WERI-Rb-1 (cell line): ENCODE measurements at regions not wholly inside any gene's neighbourhood (a gene's known extent, or its start where the extent isn't known, plus 50 kb on each side); places are given as distances from the start of the nearest gene placed in this dataset.
A peak's percentile ranks its signal among the peaks of the same experiment; 100 is the strongest.
"Not testable (repeated sequence)": the region's sequence is repeated elsewhere in the genome, so short reads cannot be mapped to it uniquely, and the experiment has no call there.

Experiments
- DNase-seq: peaks from one replicate; pipeline ENCODE4 v3.0.0-alpha.2; 2020
- H3K27ac ChIP-seq: fragments of 250-450 bp; sonication (Bioruptor Pico); 2 replicates; pipeline ENCODE4 v1.5.1; 2020; ENCODE audit warnings: mild to moderate bottlenecking, moderate library complexity
- H3K27me3 ChIP-seq: fragments of 250-450 bp; sonication (Bioruptor Pico); 2 replicates; pipeline ENCODE4 v1.5.1; 2021; ENCODE audit warnings: mild to moderate bottlenecking, low read depth, moderate library complexity; ENCODE audit not compliant: insufficient read depth, severe bottlenecking
- H3K36me3 ChIP-seq: fragments of 250-450 bp; sonication (Bioruptor Pico); 2 replicates; pipeline ENCODE4 v1.5.1; 2020; ENCODE audit warnings: mild to moderate bottlenecking, moderate library complexity
- H3K4me3 ChIP-seq: 2 replicates; pipeline ENCODE4 v1.5.1; 2011; ENCODE audit warnings: low read depth, mild to moderate bottlenecking, control low read depth, low read length
- H3K9me3 ChIP-seq: fragments of 250-450 bp; sonication (Bioruptor Pico); 2 replicates; pipeline ENCODE4 v1.5.1; 2021; ENCODE audit warnings: mild to moderate bottlenecking, moderate library complexity; ENCODE audit not compliant: severe bottlenecking
- CTCF ChIP-seq: IDR thresholded peaks from 2 replicates; pipeline ENCODE4 v1.5.1; 2011; ENCODE audit warnings: low read depth, mild to moderate bottlenecking, control low read depth, inconsistent platforms, low read length

- no peak for TF ChIP-seq CTCF
- H3K27me3 ChIP-seq: no peaks in the 10 kb centered on the region
- DNase-seq: no peak
- H3K27ac ChIP-seq: no peak overlapping the region
- no peaks in the 10 kb centered on the region for H3K9me3 ChIP-seq
- no peaks in the 10 kb centered on the region for H3K36me3 ChIP-seq
- H3K4me3 ChIP-seq: no peak overlapping the region
Measured at GRCh38 chr4:72857787-72858186, 211.7 kb downstream of the COX18 start.

GRCh38 chr4:72857216-72857615 lies 212.3 kb downstream of the COX18 start:
- Histone ChIP-seq H3K9me3 (no peaks in the 10 kb centered on the region), H3K36me3 (no peaks in the 10 kb centered on the region), H3K27me3 (no peaks in the 10 kb centered on the region), H3K4me3 (no peak overlapping the region), H3K27ac (no peak overlapping the region)
- DNase-seq: no peak
- no peak for TF ChIP-seq CTCF

- Histone ChIP-seq H3K27me3 (no peaks in the 10 kb centered on the region), H3K4me3 (no peak overlapping the region), H3K9me3 (no peaks in the 10 kb centered on the region), H3K36me3 (no peaks in the 10 kb centered on the region), H3K27ac (no peak overlapping the region)
- TF ChIP-seq CTCF: no peak
- peak; percentile 18 for DNase-seq
Measured at GRCh38 chr4:72846280-72847111, 223.0 kb downstream of the COX18 start.

GRCh38 chr4:72843466-72843865 lies 226.1 kb downstream of the COX18 start:
- TF ChIP-seq CTCF: no peak
- Histone ChIP-seq H3K36me3 (no peaks in the 10 kb centered on the region), H3K27ac (no peak overlapping the region), H3K9me3 (no peaks in the 10 kb centered on the region), H3K4me3 (no peak overlapping the region), H3K27me3 (no peaks in the 10 kb centered on the region)
- DNase-seq: no peak

- no peak for DNase-seq
- Histone ChIP-seq H3K36me3 (no peaks in the 10 kb centered on the region), H3K9me3 (no peaks in the 10 kb centered on the region), H3K27me3 (no peaks in the 10 kb centered on the region), H3K27ac (no peak overlapping the region), H3K4me3 (no peak overlapping the region)
- TF ChIP-seq CTCF: no peak
Measured at GRCh38 chr4:72842323-72842722, 227.2 kb downstream of the COX18 start.

GRCh38 chr4:72840166-72840565 lies 229.3 kb downstream of the COX18 start:
- H3K27me3 ChIP-seq, H3K9me3 ChIP-seq, H3K27ac ChIP-seq, H3K36me3 ChIP-seq, H3K4me3 ChIP-seq, DNase-seq: not testable (repeated sequence)
